ENCODE measurements at regions not wholly inside any gene's neighbourhood (a gene's known extent, or its start where the extent isn't known, plus 50 kb on each side); places are given as distances from the start of the nearest gene placed in this dataset.
"Not testable (repeated sequence)": the region's sequence is repeated elsewhere in the genome, so short reads cannot be mapped to it uniquely, and the experiment has no call there.

- no peak for DNase-seq (ENCODE audit: extremely low spot score in 2 of 2)
- H3K27ac ChIP-seq: no peak overlapping the region
- H3K4me1 ChIP-seq: no peaks in the 10 kb centered on the region
- no peak for TF ChIP-seq POLR2AphosphoS5 (IDR thresholded peaks at IDR 0.05; ENCODE audit: insufficient read depth in 1 of 2, low read depth in 1 of 2)
- TF ChIP-seq CTCF (IDR thresholded peaks at IDR 0.05): no peak
- TF ChIP-seq POLR2A (IDR thresholded peaks at IDR 0.05): no peak
- no peaks in the 10 kb centered on the region for H3K9me3 ChIP-seq
- H3K4me3 ChIP-seq: no peak overlapping the region
- H3K27me3 ChIP-seq: no peaks in the 10 kb centered on the region
- no peaks in the 10 kb centered on the region for H3K36me3 ChIP-seq
- intact Hi-C loops (cut with DNase I): no loop called here
These were observed 431.0 kb upstream of the BRINP3 start for GRCh38 chr1:190908691-190909090.

- intact Hi-C loops (cut with DNase I): no loop called here
- DNase-seq (ENCODE audit: extremely low spot score in 2 of 2): no peak
- Histone ChIP-seq H3K9me3 (no peaks in the 10 kb centered on the region), H3K27me3 (no peaks in the 10 kb centered on the region), H3K27ac (no peak overlapping the region), H3K4me3 (no peak overlapping the region), H3K4me1 (no peaks in the 10 kb centered on the region), H3K36me3 (no peaks in the 10 kb centered on the region)
- TF ChIP-seq POLR2AphosphoS5 (IDR thresholded peaks at IDR 0.05; ENCODE audit: insufficient read depth in 1 of 2, low read depth in 1 of 2) (no peak), CTCF (IDR thresholded peaks at IDR 0.05) (no peak), POLR2A (IDR thresholded peaks at IDR 0.05) (no peak)
These were observed 458.3 kb upstream of the BRINP3 start for GRCh38 chr1:190935925-190936324.

- TF ChIP-seq CTCF (IDR thresholded peaks at IDR 0.05) (no peak), POLR2A (IDR thresholded peaks at IDR 0.05) (no peak), POLR2AphosphoS5 (IDR thresholded peaks at IDR 0.05; ENCODE audit: insufficient read depth in 1 of 2, low read depth in 1 of 2) (no peak)
- no peak for DNase-seq (ENCODE audit: extremely low spot score in 2 of 2)
- intact Hi-C loops (cut with DNase I): no loop called here
- Histone ChIP-seq H3K9me3 (no peaks in the 10 kb centered on the region), H3K4me1 (no peaks in the 10 kb centered on the region), H3K4me3 (no peak overlapping the region), H3K36me3 (no peaks in the 10 kb centered on the region), H3K27me3 (no peaks in the 10 kb centered on the region), H3K27ac (no peak overlapping the region)
These were observed 458.7 kb upstream of the BRINP3 start for GRCh38 chr1:190936337-190936736.

- Histone ChIP-seq H3K4me3 (no peak overlapping the region), H3K9me3 (no peaks in the 10 kb centered on the region), H3K36me3 (no peaks in the 10 kb centered on the region), H3K4me1 (no peaks in the 10 kb centered on the region), H3K27me3 (no peaks in the 10 kb centered on the region), H3K27ac (no peak overlapping the region)
- intact Hi-C loops (cut with DNase I): no loop called here
- no peak for DNase-seq (ENCODE audit: extremely low spot score in 2 of 2)
- no peak for TF ChIP-seq CTCF (IDR thresholded peaks at IDR 0.05)
- TF ChIP-seq POLR2AphosphoS5 (IDR thresholded peaks at IDR 0.05; ENCODE audit: insufficient read depth in 1 of 2, low read depth in 1 of 2): no peak
- no peak for TF ChIP-seq POLR2A (IDR thresholded peaks at IDR 0.05)
These were observed 463.3 kb upstream of the BRINP3 start for GRCh38 chr1:190940951-190941350.

- TF ChIP-seq POLR2AphosphoS5 (IDR thresholded peaks at IDR 0.05; ENCODE audit: insufficient read depth in 1 of 2, low read depth in 1 of 2) (no peak), CTCF (IDR thresholded peaks at IDR 0.05) (no peak), POLR2A (IDR thresholded peaks at IDR 0.05) (no peak)
- intact Hi-C loops (cut with DNase I): no loop called here
- no peaks in the 10 kb centered on the region for H3K9me3 ChIP-seq
These were observed 464.8 kb upstream of the BRINP3 start for GRCh38 chr1:190942475-190942874.

GRCh38 chr1:190943722-190944121 is 466.1 kb upstream of the BRINP3 start:
- DNase-seq (ENCODE audit: extremely low spot score in 2 of 2); H3K36me3 ChIP-seq; H3K27ac ChIP-seq; H3K27me3 ChIP-seq; H3K4me1 ChIP-seq; H3K9me3 ChIP-seq; H3K4me3 ChIP-seq; intact Hi-C loops (cut with DNase I): not testable (repeated sequence)

More at GRCh38 chr1:190942475-190942874, 464.8 kb upstream of the BRINP3 start:
- Histone ChIP-seq H3K27ac (no peak overlapping the region), H3K36me3 (no peaks in the 10 kb centered on the region), H3K4me1 (no peaks in the 10 kb centered on the region), H3K4me3 (no peak overlapping the region), H3K27me3 (no peaks in the 10 kb centered on the region)
- no peak for DNase-seq (ENCODE audit: extremely low spot score in 2 of 2)

All from vagina (tissue), 2 donors.